GM12878 (cell line): ENCODE measurements at regions not wholly inside any gene's neighbourhood (a gene's known extent, or its start where the extent isn't known, plus 50 kb on each side); places are given as distances from the start of the nearest gene placed in this dataset.

Experiments used
- ATAC-seq: fragments of 200-7000 bp; cut with Tn5 transposase; 3 replicates; pipeline ENCODE4 v1.9.1; 2020; ENCODE audit warnings: mild to moderate bottlenecking, moderate library complexity
- BruUV-seq: library from RNA; stranded (reverse); fragments of 400-500 nt; replicated peaks from 2 replicates; lab custom pipeline; 2021; lab: Mats Ljungman, UMichigan
- CTCF ChIA-PET: fragments of 300-600 bp; sonication (Branson Sonifier 250); formaldehyde crosslinking; extraction: SDS; loops from one replicate; lab custom pipeline; 2021; ENCODE audit warnings: inconsistent platforms; lab: Yijun Ruan, JAX
- POLR2A ChIA-PET: fragments of 350-600 bp; formaldehyde crosslinking; extraction: SDS; loops from one replicate; lab custom pipeline; 2021; ENCODE audit warnings: inconsistent platforms; lab: Charles Lee
- RAD21 ChIA-PET: fragments of 300-600 bp; sonication (Branson Sonifier 250); formaldehyde crosslinking; loops from one replicate; lab custom pipeline; 2023; ENCODE audit warnings: antibody characterized with exemption; ENCODE audit not compliant: unreplicated experiment; lab: Charles Lee
- SMC1A ChIA-PET: fragments of 300-600 bp; sonication (Branson Sonifier 250); formaldehyde crosslinking; loops from one replicate; lab custom pipeline; 2023; ENCODE audit not compliant: unreplicated experiment, uncharacterized antibody; lab: Charles Lee
- DNase-seq: peaks from one replicate; pipeline ENCODE4 v3.0.0-alpha.2; 2011; ENCODE audit warnings: low read depth, low spot score
- FAIRE-seq: peaks from 3 replicates; lab custom pipeline; 2011; peaks lifted over from hg19 to GRCh38; lab: Jason Lieb, UNC
- H2AFZ ChIP-seq: 2 replicates; pipeline ENCODE4 v1.6.0; 2011; ENCODE audit warnings: low read depth, low read length, control low read depth; ENCODE audit not compliant: control insufficient read depth
- H3K27ac ChIP-seq: 2 replicates; pipeline ENCODE4 v1.5.1; 2011; ENCODE audit warnings: control low read depth; ENCODE audit not compliant: control insufficient read depth, insufficient read depth
- H3K27me3 ChIP-seq, 2 experiments: replicated peaks in 1 of 2; 2 replicates each; pipeline versions ENCODE4 v1.6.0 to v1.6.1; 2011; ENCODE audit warnings: low read length in 1 of 2; ENCODE audit not compliant: control insufficient read depth in 2 of 2, insufficient read depth in 2 of 2
- H3K36me3 ChIP-seq, 2 experiments: 2 replicates each; pipeline ENCODE4 v1.5.1; 2011; ENCODE audit warnings: low read length in 1 of 2; ENCODE audit not compliant: control insufficient read depth in 2 of 2, insufficient read depth in 2 of 2
- H3K4me1 ChIP-seq: 2 replicates; pipeline ENCODE4 v1.6.1; 2011; ENCODE audit warnings: mild to moderate bottlenecking, low read length, moderate library complexity, mixed read lengths; ENCODE audit not compliant: control insufficient read depth, insufficient read depth
- H3K4me2 ChIP-seq: 2 replicates; pipeline ENCODE4 v1.6.0; 2011; ENCODE audit warnings: control low read depth; ENCODE audit not compliant: control insufficient read depth, insufficient read depth
- H3K4me3 ChIP-seq: fragments of 200-600 bp; sonication (generic); 2 replicates; pipeline ENCODE4 v1.5.1; 2016
- H3K79me2 ChIP-seq: 2 replicates; pipeline ENCODE4 v1.6.0; 2011; ENCODE audit warnings: low read length; ENCODE audit not compliant: control insufficient read depth, insufficient read depth
- H3K9ac ChIP-seq: 2 replicates; pipeline ENCODE4 v1.8.0; 2011; ENCODE audit warnings: low read length, control low read depth, mixed read lengths; ENCODE audit not compliant: control insufficient read depth, insufficient read depth
- H3K9me3 ChIP-seq: replicated peaks from 3 replicates; pipeline ENCODE4 v1.5.1; 2011; ENCODE audit warnings: mild to moderate bottlenecking, low read length; ENCODE audit not compliant: control insufficient read depth, insufficient read depth
- H4K20me1 ChIP-seq: 2 replicates; pipeline ENCODE4 v1.6.0; 2011; ENCODE audit not compliant: control insufficient read depth, insufficient read depth
- ATF2 ChIP-seq: IDR thresholded peaks from 2 replicates; pipeline ENCODE4 v1.6.1; 2012; ENCODE audit warnings: low read length, inconsistent platforms
- BRCA1 ChIP-seq: IDR thresholded peaks from 2 replicates; pipeline ENCODE4 v1.6.1; 2011; ENCODE audit warnings: low read depth, low read length, improper control_type of control experiment
- CBX3 ChIP-seq: fragments of 200-600 bp; sonication (generic); IDR thresholded peaks from 2 replicates; pipeline ENCODE4 v1.6.1; 2016; ENCODE audit warnings: low read depth, borderline replicate concordance
- NBN ChIP-seq: fragments of 450-650 bp; IDR thresholded peaks from 2 replicates; pipeline ENCODE4 v1.6.1; 2016
- NR2C1 ChIP-seq: fragments of 450-650 bp; IDR thresholded peaks from 2 replicates; pipeline ENCODE4 v1.6.1; 2017; ENCODE audit warnings: antibody characterized with exemption, mild to moderate bottlenecking, moderate library complexity
- NR2C2 ChIP-seq: IDR thresholded peaks from 2 replicates; pipeline ENCODE4 v1.6.1; 2011; ENCODE audit warnings: borderline replicate concordance, low read depth; ENCODE audit not compliant: control insufficient read depth, insufficient read length
- PAX5 ChIP-seq: IDR thresholded peaks from 2 replicates; pipeline ENCODE4 v1.6.1; 2011; ENCODE audit warnings: low read depth, low read length, borderline replicate concordance
- POLR2AphosphoS5 ChIP-seq: IDR thresholded peaks from 2 replicates; pipeline ENCODE4 v1.6.1; 2011; ENCODE audit warnings: mild to moderate bottlenecking, low read length, inconsistent platforms
- SUZ12 ChIP-seq: fragments of 200-600 bp; sonication (generic); IDR thresholded peaks from one replicate; pipeline ENCODE4 v1.6.1; 2018; ENCODE audit warnings: antibody characterized with exemption, mild to moderate bottlenecking; ENCODE audit not compliant: unreplicated experiment
- YBX1 ChIP-seq: fragments of 450-650 bp; IDR thresholded peaks from 2 replicates; pipeline ENCODE4 v1.6.1; 2016; ENCODE audit warnings: antibody characterized with exemption
- WGBS: methylation state at CpG from one replicate; pipeline ENCODE4 v1.1.6; 2016; ENCODE audit warnings: low lambda C conversion rate; ENCODE audit not compliant: insufficient replicate concordance, insufficient coverage; ENCODE audit errors: missing lambda C conversion rate; 5-methylcytosine and 5-hydroxymethylcytosine counted together
- in situ Hi-C: fragments of 300-500 bp; cut with MboI; formaldehyde crosslinking; loops from 9 replicates; pipeline ENCODE4 v1.14.3; 2018; ENCODE audit warnings: mixed read lengths
- intact Hi-C: fragments of 100-400 bp; cut with micrococcal nuclease; formaldehyde crosslinking; loops from one replicate; pipeline ENCODE4 v1.14.2; 2022; ENCODE audit not compliant: unreplicated experiment
- TF ChIP-seq, protein P1 (sequence below): IDR thresholded peaks from 2 replicates; pipeline ENCODE4 v1.6.1; 2011; ENCODE audit warnings: low read depth, low read length, improper control_type of control experiment, borderline replicate concordance

DNA sequence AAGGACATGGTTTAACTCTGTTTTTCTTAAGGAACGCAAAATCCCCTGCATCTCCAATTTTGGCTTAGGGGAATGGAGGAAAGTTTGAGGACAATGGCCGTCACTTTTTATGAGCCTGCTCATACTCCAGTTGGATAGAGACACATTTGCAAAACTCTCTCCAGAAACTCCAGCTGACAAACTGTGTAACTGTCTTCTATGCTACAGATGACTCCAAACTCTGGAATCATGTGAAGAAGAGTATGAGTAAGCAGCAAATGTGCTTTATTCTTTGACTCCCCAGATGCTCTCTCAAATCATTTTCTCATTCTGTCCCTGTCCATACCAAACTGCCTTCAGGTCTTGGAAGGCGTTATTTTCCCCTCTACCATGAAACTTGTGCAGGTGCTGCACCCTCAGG is 226.5 kb upstream of the GPR149 start (continued):
- no peak for TF ChIP-seq ATF2

DNA sequence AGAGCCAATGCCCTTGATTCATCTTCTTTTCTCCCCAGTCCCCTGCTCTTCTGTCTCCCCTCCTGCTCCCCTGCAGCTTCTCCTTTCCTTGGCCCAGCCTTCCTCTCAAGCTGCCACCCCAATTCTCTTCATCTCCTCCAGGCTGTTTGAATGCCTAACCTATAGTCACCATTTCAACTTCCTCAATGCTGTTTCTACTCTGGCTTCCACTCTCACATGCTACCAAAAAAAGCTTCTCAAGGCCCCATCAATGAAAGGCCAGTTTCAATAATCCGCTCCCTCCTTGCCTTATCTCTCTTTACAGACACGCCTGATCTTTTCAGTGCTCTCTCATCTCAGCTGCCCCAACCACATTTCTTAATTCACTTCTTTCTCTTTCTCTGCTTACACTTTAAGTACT is 212.2 kb upstream of the GPR149 start:
- DNase-seq (no peak), ATAC-seq (no peak), FAIRE-seq (no peak)
- no peak for TF ChIP-seq NBN
- no peak for TF ChIP-seq PAX5
- TF ChIP-seq NR2C1: no peak
- TF ChIP-seq NR2C2: no peak
- TF ChIP-seq CBX3: no peak
- no peak for TF ChIP-seq BRCA1
- TF ChIP-seq, protein P1, sequence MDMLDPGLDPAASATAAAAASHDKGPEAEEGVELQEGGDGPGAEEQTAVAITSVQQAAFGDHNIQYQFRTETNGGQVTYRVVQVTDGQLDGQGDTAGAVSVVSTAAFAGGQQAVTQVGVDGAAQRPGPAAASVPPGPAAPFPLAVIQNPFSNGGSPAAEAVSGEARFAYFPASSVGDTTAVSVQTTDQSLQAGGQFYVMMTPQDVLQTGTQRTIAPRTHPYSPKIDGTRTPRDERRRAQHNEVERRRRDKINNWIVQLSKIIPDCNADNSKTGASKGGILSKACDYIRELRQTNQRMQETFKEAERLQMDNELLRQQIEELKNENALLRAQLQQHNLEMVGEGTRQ: no peak
- TF ChIP-seq SUZ12: no peak
- no peak for TF ChIP-seq YBX1
- no peak for TF ChIP-seq POLR2AphosphoS5
- Histone ChIP-seq H4K20me1 (no peaks in the 10 kb centered on the region), H3K79me2 (no peaks in the 10 kb centered on the region), H3K9ac (no peak overlapping the region), H3K4me3 (no peak overlapping the region), H3K27me3 (no peaks in the 10 kb centered on the region), H2AFZ (no peak overlapping the region), H3K36me3 (no peaks in the 10 kb centered on the region), H3K4me2 (no peak overlapping the region), H3K9me3 (no peaks in the 10 kb centered on the region), H3K27ac (no peak overlapping the region), H3K4me1 (no peaks in the 10 kb centered on the region)
- no TSS peak for BruUV-seq
- intact Hi-C loops: no loop called here
- CTCF ChIA-PET: no interaction called here
- RAD21 ChIA-PET: no interaction called here
- SMC1A ChIA-PET: interaction anchor here (1.1 kb wide), 1 partner anchor 388 kb away, joined by 3 read pairs; no protein-coding TSS in a partner anchor
- POLR2A ChIA-PET: no interaction called here
- WGBS: 29% methylated on average over 2 of the region's 2 CpGs
- in situ Hi-C loops: no loop called here
